Activated T-cell treated with anti-CD3 and anti-CD28 coated beads for 24 hours (primary cell): ENCODE measurements at regions not wholly inside any gene's neighbourhood (a gene's known extent, or its start where the extent isn't known, plus 50 kb on each side); places are given as distances from the start of the nearest gene placed in this dataset.
A peak's percentile ranks its signal among the peaks of the same experiment; 100 is the strongest.
"Not testable (repeated sequence)": the region's sequence is repeated elsewhere in the genome, so short reads cannot be mapped to it uniquely, and the experiment has no call there.

ENCODE experiments used
- DNase-seq: peaks from one replicate; pipeline ENCODE4 v3.0.0-alpha.2; 2020; ENCODE audit warnings: low read depth

GRCh38 chr2:8502316-8502715, 179.5 kb upstream of the ID2 start:
- no peak for DNase-seq

- no peak for DNase-seq
Observed at GRCh38 chr2:8505311-8505920, 176.4 kb upstream of the ID2 start.

GRCh38 chr2:8506746-8507145, 175.1 kb upstream of the ID2 start:
- DNase-seq = no peak

GRCh38 chr2:8508766-8509165, 173.1 kb upstream of the ID2 start:
- DNase-seq = no peak

- DNase-seq = no peak
Observed at GRCh38 chr2:8509621-8510020, 172.2 kb upstream of the ID2 start.

- DNase-seq = not testable (repeated sequence)
Observed at GRCh38 chr2:8510055-8510454, 171.8 kb upstream of the ID2 start.

- DNase-seq = no peak
Observed at GRCh38 chr2:8510519-8510918, 171.3 kb upstream of the ID2 start.

- DNase-seq = no peak
Observed at GRCh38 chr2:8511868-8512612, 169.8 kb upstream of the ID2 start.

- DNase-seq = no peak
Observed at GRCh38 chr2:8513601-8514273, 168.1 kb upstream of the ID2 start.

- no peak for DNase-seq
Observed at GRCh38 chr2:8514274-8514662, 167.6 kb upstream of the ID2 start.

GRCh38 chr2:8514796-8515758, 166.8 kb upstream of the ID2 start:
- peak; percentile 58 for DNase-seq

GRCh38 chr2:8515864-8516533, 165.9 kb upstream of the ID2 start:
- no peak for DNase-seq

GRCh38 chr2:8517850-8518498, 163.9 kb upstream of the ID2 start:
- DNase-seq = no peak

- DNase-seq = no peak
Observed at GRCh38 chr2:8518979-8519668, 162.7 kb upstream of the ID2 start.

GRCh38 chr2:8520791-8521344, 161.0 kb upstream of the ID2 start:
- no peak for DNase-seq

- no peak for DNase-seq
Observed at GRCh38 chr2:8522687-8523086, 159.2 kb upstream of the ID2 start.

GRCh38 chr2:8524388-8524787, 157.5 kb upstream of the ID2 start:
- DNase-seq = no peak

- no peak for DNase-seq
Observed at GRCh38 chr2:8524823-8525222, 157.0 kb upstream of the ID2 start.

- DNase-seq = no peak
Observed at GRCh38 chr2:8525236-8525581, 156.6 kb upstream of the ID2 start.
